Activated CD4-positive, alpha-beta T cell treated with anti-CD3 and anti-CD28 coated beads, Interleukin-2, amount 50 U/mL, for 48 hours (primary cell): ENCODE measurements at regions not wholly inside any gene's neighbourhood (a gene's known extent, or its start where the extent isn't known, plus 50 kb on each side); places are given as distances from the start of the nearest gene placed in this dataset.
"Not testable (repeated sequence)": the region's sequence is repeated elsewhere in the genome, so short reads cannot be mapped to it uniquely, and the experiment has no call there.

Experiments
- DNase-seq, 2 experiments: peaks; one replicate each; pipeline ENCODE4 v3.0.0-alpha.2; 2020

DNA sequence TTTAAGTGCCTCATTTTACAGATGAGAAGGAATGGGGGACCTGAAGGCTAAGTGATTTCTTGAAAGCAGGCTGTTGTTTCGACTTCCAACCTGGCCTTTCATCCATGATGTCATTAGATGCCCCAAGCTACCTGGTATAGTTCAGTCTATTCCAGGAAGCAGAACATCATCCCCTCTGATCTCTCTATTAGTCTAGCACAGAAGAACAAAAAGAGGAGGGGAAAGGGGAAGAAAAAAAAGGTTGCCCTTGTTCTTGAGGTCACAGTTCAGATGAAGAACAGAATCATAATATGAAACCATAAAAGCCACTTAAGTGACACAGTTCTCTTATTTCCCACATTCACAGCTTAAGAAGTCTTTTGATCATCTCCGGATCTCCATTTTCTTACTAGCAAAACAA, 386.2 kb upstream of the HNRNPA3 start:
- no peak for DNase-seq

DNA sequence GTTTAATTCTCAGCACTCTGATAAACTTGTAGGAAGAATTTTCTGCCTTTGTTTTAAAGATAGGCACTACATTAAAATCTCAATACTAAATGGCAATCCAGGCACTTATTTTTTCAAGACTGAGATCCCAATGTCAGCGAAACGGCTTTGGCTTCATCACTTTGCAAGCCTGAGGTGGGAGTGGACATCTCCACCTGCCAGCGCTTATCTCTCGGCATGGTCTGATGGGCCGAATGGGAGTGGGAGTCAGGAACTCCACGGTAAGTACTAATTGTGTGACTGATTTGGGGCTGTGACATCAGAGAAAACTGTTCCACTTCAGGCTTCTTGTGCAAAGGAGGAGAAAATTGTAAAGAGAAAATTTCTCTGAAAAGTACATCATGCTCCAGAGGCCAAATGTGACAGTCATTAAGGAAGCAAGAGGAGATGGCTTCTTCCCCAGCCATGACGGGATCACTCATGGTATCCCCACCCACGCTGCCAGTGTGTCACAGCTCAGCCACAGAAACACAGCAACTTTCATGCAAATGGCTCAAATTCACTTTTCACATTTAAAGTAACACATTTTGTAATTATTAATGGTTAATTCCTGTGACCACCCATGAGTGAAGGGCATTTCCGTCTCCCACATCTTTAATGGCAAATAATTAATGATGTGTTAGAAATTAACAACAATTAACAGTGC, 385.5 kb upstream of the HNRNPA3 start:
- DNase-seq, result peak; percentile 58 to 70

DNA sequence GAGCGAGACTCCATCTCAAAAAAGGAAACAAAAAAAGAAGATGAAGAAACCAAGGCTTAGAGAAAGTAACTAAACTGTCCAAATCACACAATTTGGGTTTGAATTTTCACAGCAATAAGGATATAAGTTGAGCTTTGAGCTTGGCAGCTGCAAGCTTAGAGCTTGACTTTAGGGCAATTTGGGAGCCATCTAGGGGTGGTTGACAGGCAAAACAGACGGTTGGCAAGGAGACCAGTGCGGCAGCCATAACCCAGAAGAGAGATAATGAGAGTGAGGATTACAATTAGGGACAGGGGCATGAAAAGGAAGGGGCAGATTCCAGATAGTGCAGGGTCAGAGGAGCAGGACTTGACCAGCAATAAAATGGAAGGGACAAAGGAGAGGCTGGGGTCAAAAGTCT, 382.2 kb upstream of the HNRNPA3 start:
- no peak for DNase-seq

DNA sequence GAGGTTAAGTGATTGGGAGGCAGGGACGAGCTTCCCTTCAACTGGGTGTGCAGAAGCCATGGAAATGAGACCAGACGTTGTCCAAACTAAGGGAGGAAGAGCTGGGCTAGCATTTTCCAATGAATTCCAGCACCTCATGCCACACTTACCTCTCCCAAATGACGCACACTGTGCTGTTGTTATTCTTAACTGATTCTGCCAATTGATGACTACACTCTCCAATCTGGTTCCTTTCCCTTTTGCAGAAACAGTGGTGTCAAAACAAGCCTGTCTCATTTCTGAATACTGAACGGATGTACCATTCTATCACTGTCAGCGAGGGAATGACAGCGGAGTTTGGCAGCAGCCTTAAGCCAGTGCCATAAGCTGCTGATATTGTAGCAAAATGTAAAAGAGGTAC, 380.5 kb upstream of the HNRNPA3 start:
- no peak for DNase-seq

DNA sequence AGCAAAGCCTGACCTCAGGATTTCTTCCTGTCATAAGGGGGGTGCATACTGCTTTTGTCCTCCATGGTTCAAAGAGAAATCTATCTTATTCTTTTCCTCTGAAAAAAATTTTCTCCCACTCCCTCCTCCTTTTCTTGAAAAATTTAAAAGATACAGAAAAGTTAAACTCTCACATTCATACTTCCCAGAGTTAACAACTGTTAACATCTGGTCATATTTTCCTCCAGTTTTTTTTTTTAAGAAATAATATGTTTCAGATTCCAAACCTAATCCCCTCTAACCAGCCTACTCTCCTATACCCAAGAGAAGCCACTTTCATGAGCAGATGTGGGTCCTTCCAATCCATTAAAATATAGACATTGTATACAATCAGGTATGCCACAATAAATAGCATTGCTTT, 378.9 kb upstream of the HNRNPA3 start:
- no peak for DNase-seq

DNA sequence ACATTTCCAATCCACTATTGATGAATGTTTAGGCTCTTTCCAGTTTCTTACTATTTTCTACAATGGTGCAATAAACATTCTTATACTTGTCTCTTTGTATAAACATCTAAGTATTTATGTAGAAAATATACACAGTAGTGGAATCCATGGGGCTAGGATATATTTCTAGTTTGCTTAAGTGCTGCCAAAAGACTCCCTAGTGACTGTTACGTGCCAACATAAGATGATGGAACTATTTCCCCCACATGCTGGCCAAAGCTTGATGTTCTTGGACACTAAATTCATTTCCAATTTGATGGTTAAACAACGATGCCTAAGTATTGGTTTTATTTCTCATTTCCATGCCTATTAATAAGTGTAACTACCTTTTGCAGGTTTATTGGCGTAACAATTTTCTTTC, 378.4 kb upstream of the HNRNPA3 start:
- DNase-seq, result no peak

DNA sequence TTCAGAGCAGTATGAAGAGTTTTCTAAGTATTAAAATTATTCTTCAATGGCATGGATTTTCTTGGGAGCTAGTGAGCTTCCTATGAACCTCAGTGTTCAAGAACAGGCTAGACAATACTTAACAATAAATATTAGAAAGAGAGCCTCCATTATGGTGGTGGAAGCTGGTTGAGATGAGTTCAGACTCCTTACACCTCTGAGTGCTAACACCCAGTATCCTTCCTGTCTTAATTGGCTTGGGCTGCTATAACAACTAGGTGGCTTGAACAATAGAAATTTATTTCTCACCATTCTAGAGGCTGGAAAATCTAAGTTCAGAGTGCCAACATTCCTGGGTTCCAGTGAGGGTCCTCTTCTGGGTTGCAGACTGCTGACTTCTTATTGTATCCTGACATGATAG, 369.4 kb upstream of the HNRNPA3 start:
- DNase-seq, result no peak

DNA sequence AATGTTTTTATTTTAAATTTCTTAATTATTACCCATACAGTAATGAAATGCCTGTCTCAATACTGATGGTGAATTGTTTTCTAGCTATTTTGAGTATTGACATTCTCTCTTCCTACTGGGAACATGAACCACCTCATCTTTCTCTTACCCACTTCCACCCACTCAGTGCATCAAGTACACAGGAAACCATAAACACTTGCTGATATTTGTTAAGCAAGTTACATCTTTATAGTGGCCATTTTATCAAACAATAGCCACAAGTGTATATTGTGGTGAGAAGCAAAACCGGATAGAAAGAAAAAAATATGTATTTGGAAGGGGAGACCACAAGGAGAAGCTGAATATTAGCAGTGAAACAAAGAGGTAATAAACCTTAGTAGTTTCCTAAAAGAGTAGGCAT, 368.1 kb upstream of the HNRNPA3 start:
- no peak for DNase-seq

DNA sequence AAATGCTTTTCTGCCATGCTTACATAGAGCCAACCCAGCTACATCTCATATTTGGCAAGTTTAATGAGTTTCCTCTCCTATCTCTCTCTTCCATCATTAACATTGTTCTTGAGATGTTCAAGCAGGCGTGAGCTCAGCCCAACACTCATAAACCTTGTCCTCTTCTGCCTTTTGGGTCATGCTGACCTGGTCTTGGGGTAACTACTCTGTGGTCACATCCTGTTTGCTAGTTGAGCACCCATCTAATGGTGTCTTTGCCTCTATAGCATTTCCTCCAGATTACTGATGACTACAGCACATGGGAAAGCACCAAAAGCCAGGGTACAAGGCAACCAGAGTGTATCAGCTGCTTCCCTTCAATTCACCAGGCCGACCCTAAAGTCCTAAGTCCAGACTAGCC, 366.9 kb upstream of the HNRNPA3 start:
- DNase-seq, result no peak

DNA sequence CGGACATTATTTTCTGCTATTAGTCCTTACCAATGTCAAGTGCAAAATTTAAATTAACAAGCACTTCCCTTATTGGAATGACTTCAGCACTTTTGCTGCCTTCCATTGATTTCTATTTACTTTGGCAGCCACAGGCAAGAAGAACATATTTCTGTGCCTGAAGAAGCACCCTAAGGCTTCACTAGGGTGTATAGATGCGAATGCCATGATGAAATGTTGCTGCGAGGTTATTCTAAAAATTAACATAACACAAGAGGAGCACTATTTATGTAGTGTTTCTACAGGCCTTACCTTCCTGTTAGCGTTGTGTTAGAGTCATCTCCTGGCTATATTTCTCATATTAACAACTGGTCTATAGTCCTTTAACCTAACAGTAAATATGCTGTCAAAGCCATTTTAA, 365.0 kb upstream of the HNRNPA3 start:
- no peak for DNase-seq

DNA sequence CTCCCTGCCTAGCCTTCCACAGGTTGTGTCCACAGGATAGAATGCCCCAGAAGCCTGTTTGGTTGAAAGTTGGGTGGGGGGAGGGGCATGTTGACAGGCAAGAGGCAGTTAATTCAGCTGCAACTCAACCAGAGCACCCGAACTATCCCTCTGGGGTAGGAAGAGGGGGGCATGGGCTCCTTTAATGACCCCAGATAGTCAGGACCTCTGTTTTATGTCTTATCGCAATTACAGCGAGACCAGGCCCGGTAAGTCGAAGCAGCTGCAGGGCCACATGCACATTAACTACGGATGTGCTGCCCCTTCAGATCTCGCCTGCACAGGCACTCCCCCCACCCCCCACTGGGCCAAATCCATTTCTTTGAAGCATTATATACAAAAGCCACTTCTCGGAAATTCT, 363.8 kb upstream of the HNRNPA3 start:
- no peak for DNase-seq

DNA sequence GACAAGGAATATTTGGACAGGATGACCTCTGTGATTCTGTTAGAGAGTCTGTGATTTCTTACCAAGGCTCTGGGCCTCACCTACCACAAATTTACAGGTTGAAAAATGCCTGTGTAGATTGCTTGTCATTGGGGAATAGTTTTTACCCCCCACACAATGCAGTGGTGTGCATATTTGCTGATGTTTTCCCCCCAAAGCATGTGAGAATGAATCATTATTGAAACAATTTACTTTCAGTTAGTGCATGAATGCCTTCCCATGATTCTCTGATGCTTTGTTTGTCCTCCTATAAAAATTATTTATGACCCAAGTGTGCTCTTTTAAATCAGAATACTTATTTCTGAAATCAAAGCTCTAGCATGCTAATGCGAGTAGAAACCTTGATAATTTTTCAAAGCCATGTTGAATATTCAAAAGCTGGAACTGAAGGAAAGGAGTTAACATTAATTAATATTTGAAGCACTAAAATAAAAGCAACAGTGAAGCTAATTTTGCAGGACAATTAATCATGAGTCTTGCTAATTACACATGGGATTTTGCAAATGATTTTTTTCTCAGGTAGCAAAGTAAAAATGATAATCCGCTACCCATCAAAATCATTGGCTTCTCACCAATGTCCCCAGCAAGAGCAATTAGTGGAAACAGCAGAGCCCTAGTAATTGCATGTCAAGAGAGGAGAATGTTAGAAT, 361.2 kb upstream of the HNRNPA3 start:
- DNase-seq, result no peak

DNA sequence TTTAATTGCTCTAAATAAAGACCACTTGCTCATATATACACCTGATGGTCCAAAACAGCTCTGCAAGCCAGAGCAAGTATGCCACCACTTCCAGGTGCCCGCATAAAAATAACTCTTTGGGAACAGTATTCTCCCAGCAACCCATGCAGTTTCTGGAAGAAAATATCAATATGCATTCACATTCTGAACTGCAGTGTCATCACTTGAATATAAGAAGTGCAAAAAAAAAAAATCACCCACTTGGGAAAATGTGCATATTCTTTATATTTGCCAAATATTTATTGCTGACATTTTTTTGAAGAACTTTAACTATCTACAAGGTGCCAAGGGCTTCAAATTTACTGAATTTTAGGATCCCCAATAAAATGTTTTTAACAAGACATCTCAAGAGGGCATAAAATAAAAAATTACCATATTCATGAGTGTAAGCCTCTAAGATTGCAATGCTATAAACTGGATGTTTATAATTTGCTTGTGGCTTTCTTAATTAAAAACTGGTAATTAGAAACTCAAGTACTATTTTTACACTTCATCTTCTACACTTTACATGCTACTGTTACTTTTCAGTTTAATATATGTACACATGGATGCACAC, 360.6 kb upstream of the HNRNPA3 start:
- DNase-seq, result no peak

DNA sequence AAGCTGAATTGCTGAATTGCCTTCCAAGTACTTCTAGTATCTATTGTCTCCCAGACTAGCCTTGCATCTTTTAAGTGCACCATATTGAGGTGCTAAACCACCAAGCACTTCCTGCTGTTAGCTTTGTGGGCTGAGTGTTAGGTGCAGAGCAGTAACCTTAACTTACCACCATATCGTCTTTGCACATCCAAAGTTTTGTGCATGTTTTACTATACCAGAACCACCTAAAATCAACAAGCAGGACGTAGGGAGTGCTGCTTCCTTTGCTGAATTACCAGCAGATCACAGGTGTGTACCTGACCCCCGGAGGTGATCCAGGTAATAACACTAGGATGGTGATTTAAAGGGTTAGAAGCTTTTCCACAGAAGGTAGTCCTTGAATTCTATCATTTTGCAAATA, 359.9 kb upstream of the HNRNPA3 start:
- no peak for DNase-seq

DNA sequence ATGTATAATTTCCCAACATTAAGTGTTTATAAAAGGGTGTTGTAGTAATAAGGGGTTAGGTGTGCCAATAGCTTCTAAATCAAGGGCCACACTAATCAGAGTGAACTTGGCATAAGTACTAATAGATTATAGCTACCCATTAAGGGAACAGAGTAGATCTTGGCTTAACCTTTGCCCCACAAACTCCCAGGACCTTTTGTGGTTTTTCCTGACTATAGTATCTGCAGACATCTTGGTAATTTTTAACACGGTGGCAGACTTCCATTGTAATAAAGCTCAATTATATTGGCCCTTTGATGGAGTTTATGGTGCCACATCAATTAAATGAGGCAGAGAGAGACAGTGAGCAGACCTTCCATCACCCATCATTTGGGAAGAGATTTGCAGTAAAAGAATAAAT, 358.5 kb upstream of the HNRNPA3 start:
- DNase-seq, result no peak

DNA sequence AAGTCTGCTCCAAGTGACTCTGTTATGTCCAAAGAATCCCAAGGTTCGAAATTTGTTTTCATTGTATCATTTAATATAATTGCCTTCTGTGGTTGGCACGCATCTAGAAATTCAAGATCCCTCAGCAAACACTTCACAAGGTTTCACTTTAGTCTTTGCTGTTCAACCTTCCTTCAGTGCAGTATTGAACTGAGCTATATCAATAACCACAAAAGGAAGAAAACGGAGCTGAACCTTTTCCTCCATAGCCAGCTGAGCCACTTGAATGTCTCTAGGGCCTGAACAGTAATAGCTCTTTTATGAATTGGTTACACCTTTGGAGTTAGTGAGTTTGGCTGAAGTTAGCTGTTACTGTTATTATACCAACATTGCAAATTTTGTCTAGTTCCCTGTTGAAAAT, 357.7 kb upstream of the HNRNPA3 start:
- DNase-seq, result no peak

DNA sequence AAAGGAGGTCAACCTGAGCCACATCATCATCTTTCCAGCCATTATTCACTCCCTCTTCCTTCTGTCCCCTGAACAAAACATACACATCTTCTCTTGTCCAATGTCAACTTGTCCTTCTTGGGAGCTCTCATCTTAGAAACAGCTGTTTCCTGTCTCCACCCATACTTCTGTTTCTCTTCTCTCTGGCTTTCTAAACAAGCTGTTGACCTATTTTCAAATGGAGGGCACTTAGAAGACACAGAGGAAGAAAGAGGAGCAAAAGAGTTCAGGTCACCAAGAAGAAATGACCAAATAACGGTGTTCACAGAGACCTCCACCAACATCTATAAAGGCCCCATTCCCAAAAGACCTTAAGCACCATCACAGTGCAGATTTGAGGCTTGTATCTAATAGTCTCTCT, 355.9 kb upstream of the HNRNPA3 start:
- no peak for DNase-seq

DNA sequence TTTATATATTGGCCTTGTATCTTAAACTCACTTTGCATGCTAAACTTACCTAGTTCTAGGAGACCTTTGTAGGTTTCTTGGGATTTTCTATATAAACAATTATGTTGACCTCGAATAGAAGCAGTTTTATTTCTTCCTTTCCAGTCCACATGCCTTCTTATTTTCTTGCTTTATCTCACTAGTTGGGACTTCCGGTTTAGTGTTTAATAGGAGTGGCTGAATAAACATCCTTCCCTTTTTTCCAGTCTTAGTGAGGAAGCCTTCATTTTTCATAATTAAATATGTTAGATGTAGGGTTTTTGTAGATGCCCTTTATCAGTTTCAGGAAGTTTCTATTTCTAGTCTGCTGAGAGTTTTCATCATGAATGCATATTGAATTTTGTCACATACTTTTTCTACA, 347.3 kb upstream of the HNRNPA3 start:
- no peak for DNase-seq

DNA sequence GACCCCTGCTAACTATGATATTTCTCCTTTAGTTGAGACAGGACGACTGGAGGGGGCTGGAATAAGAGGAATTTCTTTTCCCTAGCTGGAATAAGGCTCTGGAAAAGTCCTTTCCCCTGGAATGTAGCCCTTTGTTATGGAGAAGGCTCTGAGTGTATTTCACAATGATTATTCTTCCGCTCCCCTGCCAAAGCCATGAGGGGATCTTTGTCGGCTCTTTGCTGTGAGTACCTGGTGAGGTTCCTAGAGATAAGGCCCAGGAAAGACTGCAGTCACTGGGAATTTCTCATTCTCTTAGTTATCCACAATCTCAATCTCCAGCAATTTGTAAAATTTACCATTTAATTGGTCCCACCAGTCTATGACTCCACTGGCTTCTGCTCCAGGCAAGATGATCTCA, 340.2 kb upstream of the HNRNPA3 start:
- no peak for DNase-seq

DNA sequence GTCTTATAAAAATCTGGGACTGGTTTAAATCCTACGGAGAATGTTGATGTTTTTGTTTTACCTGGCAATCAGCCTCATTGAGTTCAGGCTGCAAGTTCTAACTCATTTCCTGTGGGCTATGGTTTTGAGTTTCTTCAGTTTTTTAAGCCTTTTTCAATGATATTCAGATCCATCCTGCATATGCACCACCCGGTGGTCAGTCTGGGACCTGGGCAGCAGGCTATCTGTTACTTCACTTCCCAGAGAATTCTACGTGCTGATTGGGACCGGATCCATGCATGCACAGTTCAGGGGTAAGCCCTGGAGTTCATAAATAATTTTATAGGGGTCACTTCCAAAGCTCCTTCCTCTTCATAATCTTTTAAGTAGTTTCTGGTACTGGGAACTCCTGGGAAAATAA, 339.2 kb upstream of the HNRNPA3 start:
- no peak for DNase-seq

DNA sequence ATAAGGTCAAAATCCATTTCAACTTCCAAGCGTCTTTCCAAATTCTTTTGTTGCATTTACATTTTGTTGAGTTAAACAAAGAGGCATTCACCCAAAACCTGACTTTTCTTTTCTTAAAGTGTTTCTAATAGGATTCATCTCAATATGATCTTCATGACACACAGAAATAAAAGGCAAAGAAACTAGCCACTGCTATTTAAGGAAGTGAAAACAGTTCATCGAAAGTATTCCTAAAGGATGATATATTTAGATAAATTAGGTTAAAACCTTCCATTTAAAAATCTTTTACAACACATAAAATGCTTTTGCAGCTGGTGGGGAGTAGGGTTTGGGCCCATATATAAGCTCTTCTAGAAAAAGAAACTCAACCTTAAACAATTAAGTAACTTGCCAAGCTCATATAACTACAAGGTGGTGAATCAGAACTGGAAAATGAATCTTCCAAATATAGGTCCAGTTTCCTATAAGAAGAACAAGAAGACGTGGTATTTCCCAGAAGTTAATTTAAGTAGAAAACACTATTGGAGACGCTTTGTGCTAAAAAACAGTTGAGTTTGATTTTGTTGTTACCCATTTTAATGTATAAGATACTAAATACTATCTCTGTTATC, 336.0 kb upstream of the HNRNPA3 start:
- no peak for DNase-seq

DNA sequence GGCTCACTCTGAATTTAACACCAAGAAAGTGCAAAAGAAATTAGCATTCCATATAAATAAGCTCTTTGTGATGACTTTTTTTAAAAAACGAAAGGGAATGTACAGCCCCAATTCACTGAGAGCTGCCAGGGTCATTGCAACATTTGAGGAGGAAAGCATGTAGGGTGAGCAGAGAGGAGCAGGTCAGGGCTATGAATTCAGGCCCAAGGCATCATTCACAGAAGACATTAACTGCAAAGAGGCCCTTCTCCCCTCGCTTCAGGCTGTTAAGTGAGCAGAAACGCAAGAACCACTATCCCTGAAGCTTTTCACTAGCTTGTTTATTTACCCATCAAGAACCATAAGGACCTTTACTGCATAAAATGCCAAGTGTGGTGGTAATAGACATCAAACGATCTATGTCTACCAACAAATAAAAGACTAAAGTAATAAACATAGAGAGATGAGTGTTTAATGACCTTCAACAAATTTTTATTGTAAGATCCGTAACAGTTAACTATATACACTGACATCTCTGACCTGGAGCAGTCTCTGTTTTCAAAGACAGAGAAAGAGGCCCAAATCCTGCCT, 333.1 kb upstream of the HNRNPA3 start:
- no peak for DNase-seq

DNA sequence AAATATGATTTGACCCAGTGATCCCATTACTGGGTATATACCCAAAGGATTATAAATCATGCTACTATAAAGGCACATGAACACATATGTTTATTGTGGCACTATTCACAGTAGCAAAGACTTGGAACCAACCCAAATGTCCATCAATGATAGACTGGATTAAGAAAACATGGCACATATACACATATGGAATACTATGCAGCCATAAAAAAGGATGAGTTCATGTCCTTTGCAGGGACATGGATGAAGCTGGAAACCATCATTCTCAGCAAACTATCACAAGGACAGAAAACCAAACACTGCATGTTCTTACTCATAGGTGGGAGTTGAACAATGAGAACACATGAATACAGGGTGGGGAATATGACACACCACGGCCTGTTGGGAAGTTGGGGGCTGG, 330.5 kb upstream of the HNRNPA3 start:
- not testable (repeated sequence) for DNase-seq
